GM12875 (cell line): ENCODE measurements at regions not wholly inside any gene's neighbourhood (a gene's known extent, or its start where the extent isn't known, plus 50 kb on each side); places are given as distances from the start of the nearest gene placed in this dataset.

ENCODE experiments used
- H3K4me3 ChIP-seq: one replicate; pipeline ENCODE4 v1.5.1; 2011; ENCODE audit warnings: low read depth, low read length, control low read depth
- CTCF ChIP-seq: IDR thresholded peaks from 2 replicates; pipeline ENCODE4 v1.5.1; 2011; ENCODE audit warnings: low read depth, mild to moderate bottlenecking, control low read depth, inconsistent platforms, low read length, moderate library complexity, borderline replicate concordance; ENCODE audit not compliant: insufficient read depth

- no peak overlapping the region for H3K4me3 ChIP-seq
Observed at GRCh38 chr2:128755695-128756364, 437.2 kb upstream of the HS6ST1 start.

GRCh38 chr2:128756365-128756717 is 437.7 kb upstream of the HS6ST1 start:
- H3K4me3 ChIP-seq = no peak overlapping the region
- no peak for TF ChIP-seq CTCF

More at GRCh38 chr2:128755695-128756364, 437.2 kb upstream of the HS6ST1 start:
- TF ChIP-seq CTCF = no peak

GRCh38 chr2:128765811-128766210 is 447.1 kb upstream of the HS6ST1 start:
- H3K4me3 ChIP-seq = no peak overlapping the region
- TF ChIP-seq CTCF = no peak

- no peak for TF ChIP-seq CTCF
- H3K4me3 ChIP-seq = no peak overlapping the region
Observed at GRCh38 chr2:128768041-128768440, 449.4 kb upstream of the HS6ST1 start.

GRCh38 chr2:128769457-128770142 is 450.9 kb upstream of the HS6ST1 start:
- TF ChIP-seq CTCF = no peak
- H3K4me3 ChIP-seq = no peak overlapping the region

- no peak overlapping the region for H3K4me3 ChIP-seq
- TF ChIP-seq CTCF = no peak
Observed at GRCh38 chr2:128770143-128771085, 451.7 kb upstream of the HS6ST1 start.
